H1 (cell line): ENCODE measurements at regions not wholly inside any gene's neighbourhood (a gene's known extent, or its start where the extent isn't known, plus 50 kb on each side); places are given as distances from the start of the nearest gene placed in this dataset.

Source experiments
- GABPA ChIP-seq: IDR thresholded peaks from 2 replicates; pipeline ENCODE4 v1.6.1; 2011; ENCODE audit warnings: mild to moderate bottlenecking, low read length, moderate library complexity, borderline replicate concordance; ENCODE audit not compliant: insufficient read depth
- HDAC2 ChIP-seq, 2 experiments: fragments of 300-600 bp in 1 of 2; sonication (generic) in 1 of 2; IDR thresholded peaks; 2 replicates each; pipeline ENCODE4 v1.6.1; 2011 to 2012; ENCODE audit warnings: low read depth in 2 of 2, low read length in 2 of 2, mild to moderate bottlenecking in 2 of 2, moderate library complexity in 2 of 2, borderline replicate concordance in 1 of 2, inconsistent platforms in 1 of 2

DNA sequence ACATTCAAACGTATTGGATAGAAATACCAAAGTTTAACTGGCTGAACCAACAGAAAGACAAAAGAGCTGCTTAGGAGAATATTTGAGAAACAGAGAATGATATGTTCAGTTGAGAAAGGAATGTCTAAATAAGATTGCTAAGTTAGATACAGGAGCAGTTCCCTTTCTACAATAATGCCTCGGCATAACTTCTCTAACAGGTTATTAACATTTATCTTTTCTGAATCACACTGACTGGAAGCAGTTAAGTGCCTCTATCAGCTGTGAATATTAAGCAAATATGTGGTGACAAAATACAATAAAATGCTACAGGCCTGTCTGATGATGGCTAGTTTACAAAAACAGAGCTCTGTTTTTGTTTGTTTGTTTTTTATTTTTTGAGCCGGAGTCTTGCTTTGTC lies 121.9 kb downstream of the KCNK1 start (continued):
- TF ChIP-seq HDAC2 (IDR thresholded peaks at IDR 0.05; ENCODE audit: borderline replicate concordance in 1 of 2, low read depth in 2 of 2, low read length in 2 of 2) (no peak), GABPA (no peak)
